WI38 (cell line): ENCODE measurements at regions not wholly inside any gene's neighbourhood (a gene's known extent, or its start where the extent isn't known, plus 50 kb on each side); places are given as distances from the start of the nearest gene placed in this dataset.

Source experiments
- H3K4me3 ChIP-seq: 2 replicates; pipeline ENCODE4 v1.5.1; 2011; ENCODE audit warnings: low read depth, mild to moderate bottlenecking, control low read depth, low read length
- TF ChIP-seq, protein P1 (sequence below): IDR thresholded peaks from 2 replicates; pipeline ENCODE4 v1.5.1; 2012; ENCODE audit warnings: low read depth, mild to moderate bottlenecking, control low read depth, low read length

DNA sequence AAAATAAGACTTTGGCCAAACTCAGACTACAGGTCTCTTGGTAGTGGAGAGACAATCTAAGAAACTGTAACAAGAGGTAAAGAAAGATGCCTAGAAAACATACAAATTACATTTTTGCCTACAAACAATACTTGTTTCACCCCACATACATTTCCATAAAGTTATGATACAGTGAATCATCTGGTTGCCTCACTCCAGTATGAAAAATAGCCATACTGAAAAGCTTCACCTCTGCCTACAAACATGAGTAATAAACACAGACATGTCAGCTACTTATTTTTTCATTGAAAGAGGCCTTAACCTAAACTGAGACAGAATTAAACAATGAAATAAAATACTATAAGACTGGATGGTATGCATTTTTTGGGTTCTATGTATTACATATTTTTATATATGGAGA is 1463.0 kb downstream of the FAM181B start:
- TF ChIP-seq, protein P1, sequence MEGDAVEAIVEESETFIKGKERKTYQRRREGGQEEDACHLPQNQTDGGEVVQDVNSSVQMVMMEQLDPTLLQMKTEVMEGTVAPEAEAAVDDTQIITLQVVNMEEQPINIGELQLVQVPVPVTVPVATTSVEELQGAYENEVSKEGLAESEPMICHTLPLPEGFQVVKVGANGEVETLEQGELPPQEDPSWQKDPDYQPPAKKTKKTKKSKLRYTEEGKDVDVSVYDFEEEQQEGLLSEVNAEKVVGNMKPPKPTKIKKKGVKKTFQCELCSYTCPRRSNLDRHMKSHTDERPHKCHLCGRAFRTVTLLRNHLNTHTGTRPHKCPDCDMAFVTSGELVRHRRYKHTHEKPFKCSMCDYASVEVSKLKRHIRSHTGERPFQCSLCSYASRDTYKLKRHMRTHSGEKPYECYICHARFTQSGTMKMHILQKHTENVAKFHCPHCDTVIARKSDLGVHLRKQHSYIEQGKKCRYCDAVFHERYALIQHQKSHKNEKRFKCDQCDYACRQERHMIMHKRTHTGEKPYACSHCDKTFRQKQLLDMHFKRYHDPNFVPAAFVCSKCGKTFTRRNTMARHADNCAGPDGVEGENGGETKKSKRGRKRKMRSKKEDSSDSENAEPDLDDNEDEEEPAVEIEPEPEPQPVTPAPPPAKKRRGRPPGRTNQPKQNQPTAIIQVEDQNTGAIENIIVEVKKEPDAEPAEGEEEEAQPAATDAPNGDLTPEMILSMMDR, result no peak
- H3K4me3 ChIP-seq, result no peak overlapping the region

DNA sequence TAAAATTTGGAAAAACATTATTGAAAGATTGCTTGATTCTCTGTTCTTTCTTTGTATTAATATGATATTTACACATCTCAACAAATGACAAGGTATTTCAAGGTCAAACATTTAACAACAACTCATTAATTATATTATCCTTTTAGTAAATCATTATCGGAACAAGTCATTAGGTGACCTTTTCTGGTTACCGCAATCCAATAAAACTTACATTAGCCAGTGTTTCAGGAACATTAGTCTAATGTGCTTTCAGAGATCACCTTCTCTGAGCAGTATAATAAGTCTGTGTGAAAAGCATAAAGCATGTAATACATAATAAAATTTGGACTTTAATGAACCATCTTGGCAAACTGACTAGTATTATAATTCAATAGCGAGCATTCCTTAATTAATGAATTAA is 1466.4 kb downstream of the FAM181B start:
- no peak overlapping the region for H3K4me3 ChIP-seq
- TF ChIP-seq, protein P1, result no peak

DNA sequence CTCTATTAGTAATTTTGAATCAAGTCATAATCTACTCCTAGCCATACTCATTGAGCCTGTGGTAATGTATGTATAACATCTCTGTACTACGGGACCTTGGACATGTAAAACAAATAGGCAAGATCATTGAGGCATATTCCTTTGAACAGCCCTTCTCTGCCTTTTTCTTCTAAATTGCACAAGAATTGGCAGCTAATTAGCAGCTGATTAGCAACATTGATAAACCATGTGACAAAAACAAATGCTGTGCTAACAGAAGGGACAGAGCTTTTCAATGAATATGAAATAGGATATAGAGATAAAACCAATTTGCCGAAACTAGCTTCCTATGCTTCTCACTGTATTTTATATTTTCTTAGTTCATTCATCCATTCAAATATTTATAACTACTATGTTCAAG is 1474.2 kb downstream of the FAM181B start:
- TF ChIP-seq, protein P1, result no peak
- no peak overlapping the region for H3K4me3 ChIP-seq

DNA sequence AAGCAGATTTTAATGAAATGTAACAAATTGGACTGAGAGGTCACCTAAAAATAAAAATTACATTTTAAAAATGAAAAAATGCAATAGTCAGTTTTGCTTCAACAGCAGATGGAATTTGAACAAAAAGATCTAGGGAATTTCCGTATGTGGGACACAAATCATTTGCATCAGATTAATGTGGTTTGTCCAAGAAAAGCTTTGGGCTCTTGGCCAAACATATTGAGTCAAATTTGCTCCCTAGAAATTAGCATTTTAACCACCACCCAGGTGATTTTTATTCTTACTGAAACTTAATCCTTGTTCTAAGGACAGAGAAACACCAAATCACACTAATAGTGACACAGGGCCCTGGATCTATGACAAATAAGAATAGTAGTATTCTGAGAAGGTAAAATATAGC is 1477.8 kb downstream of the FAM181B start:
- TF ChIP-seq, protein P1, result no peak
- H3K4me3 ChIP-seq, result no peak overlapping the region

DNA sequence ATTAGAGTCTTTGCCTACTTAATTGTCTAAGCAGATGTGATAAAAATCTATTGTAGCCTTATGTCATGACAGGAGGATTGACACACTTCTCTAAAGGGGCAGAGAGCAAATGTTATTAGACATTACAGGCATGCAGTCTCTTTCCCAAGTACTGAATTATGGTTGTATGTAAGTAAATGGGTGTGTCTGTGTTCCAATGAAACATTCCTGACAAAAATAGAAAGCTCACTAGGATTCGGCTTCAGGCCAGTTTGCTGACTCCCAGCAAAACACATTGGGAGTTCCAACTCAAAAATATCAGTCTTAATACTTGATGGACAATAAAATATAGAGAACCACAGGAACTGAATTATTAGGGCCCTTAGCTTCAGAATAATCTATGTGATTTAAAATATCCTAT is 1480.4 kb downstream of the FAM181B start:
- H3K4me3 ChIP-seq, result no peak overlapping the region
- TF ChIP-seq, protein P1, result no peak

DNA sequence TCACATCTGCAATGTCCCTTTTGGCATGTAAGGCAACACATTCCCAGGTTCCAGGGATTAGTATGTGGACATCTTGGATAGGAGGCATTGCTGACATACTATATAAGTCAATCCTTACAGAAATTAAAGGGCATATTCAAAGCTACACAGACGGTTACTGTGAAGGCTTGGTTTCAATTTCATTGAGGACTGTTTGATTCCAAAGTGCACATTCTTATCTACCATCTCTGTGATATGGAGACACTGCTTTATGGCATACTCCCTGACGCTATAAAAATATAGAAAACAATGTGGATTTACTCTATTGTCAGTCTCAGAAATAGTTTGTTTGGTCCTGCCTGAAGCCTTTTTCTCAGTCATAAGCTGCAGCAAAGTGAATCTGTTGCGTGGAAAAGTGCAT is 1486.7 kb downstream of the FAM181B start:
- no peak overlapping the region for H3K4me3 ChIP-seq
- TF ChIP-seq, protein P1, result no peak

DNA sequence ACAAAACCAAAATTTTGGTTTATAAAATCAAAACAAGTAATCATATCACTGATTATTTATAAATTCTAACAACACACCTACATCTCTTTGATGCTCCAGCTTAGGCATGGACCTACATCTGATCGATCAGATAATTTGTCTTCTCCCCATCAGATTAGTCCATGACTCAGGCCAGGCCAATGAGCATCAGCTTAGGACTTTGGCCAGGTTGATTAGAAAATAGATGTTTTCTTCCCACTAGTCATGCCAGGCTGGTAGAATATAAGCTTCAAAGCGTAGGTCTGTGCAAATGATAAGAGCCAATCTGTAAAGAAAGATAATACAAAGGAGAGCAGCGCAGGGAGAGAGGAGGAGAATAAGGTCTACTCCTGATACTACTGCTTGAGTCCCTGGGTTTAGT is 1487.9 kb downstream of the FAM181B start:
- TF ChIP-seq, protein P1, result no peak
- no peak overlapping the region for H3K4me3 ChIP-seq
